ENCODE measurements at regions not wholly inside any gene's neighbourhood (a gene's known extent, or its start where the extent isn't known, plus 50 kb on each side); places are given as distances from the start of the nearest gene placed in this dataset.

DNA sequence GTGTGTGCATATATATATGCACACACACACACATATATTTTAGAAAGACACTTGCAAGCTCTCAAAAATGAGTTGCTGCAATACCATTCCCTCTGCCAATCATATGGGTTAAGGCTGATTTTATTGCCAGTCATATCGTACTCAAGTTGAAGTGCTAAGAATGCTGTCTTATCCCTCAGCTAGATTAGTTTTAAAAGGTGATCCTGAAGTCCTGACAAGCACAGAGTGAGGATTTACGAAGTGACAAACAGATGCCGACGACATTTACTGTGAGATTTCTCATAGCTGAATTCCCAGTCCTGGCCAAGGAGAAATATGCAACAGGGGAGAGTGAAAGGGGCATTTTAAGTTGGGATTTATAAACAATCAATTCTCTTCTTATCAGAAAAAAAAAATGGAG, 126.2 kb upstream of the RBFOX1 start:
- ATAC-seq (no peak), DNase-seq (no peak), FAIRE-seq (no peak)
- TF ChIP-seq, protein P1, sequence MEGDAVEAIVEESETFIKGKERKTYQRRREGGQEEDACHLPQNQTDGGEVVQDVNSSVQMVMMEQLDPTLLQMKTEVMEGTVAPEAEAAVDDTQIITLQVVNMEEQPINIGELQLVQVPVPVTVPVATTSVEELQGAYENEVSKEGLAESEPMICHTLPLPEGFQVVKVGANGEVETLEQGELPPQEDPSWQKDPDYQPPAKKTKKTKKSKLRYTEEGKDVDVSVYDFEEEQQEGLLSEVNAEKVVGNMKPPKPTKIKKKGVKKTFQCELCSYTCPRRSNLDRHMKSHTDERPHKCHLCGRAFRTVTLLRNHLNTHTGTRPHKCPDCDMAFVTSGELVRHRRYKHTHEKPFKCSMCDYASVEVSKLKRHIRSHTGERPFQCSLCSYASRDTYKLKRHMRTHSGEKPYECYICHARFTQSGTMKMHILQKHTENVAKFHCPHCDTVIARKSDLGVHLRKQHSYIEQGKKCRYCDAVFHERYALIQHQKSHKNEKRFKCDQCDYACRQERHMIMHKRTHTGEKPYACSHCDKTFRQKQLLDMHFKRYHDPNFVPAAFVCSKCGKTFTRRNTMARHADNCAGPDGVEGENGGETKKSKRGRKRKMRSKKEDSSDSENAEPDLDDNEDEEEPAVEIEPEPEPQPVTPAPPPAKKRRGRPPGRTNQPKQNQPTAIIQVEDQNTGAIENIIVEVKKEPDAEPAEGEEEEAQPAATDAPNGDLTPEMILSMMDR (IDR thresholded peaks at IDR 0.05), result no peak
- WGBS, 2 donors, result 38 to 54% methylated on average over 4 of the region's 4 CpGs
- no peaks in the 10 kb centered on the region for H3K4me1 ChIP-seq
- no peaks in the 10 kb centered on the region for H3K9me3 ChIP-seq
- no peak overlapping the region for H3K27ac ChIP-seq
- no peaks in the 10 kb centered on the region for H3K27me3 ChIP-seq
- no peaks in the 10 kb centered on the region for H3K36me3 ChIP-seq
- intact Hi-C loops (cut with DNase I), result no loop called here
- no peak overlapping the region for H3K4me3 ChIP-seq

DNA sequence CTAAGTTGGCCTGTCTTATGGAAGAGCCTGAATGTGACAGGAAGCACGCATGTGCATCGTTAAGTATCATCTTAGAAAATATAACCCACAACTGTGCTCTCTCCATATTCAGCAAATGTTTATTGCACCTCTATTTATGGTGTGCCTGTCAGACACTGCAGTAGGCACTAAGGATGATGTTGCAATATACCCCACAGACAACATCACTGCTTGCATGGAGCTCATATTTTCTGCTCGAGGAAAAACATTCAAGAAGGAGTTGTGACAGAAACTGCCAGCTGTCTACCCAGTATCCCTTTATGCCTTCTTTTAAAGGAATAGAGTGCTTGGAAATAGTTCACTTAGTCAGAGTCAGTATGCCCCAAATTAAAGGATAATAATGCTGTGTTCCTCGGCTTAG, 132.3 kb upstream of the RBFOX1 start:
- WGBS, 2 donors, result 44 to 52% methylated on average over 4 of the region's 4 CpGs
- DNase-seq (no peak), FAIRE-seq (no peak), ATAC-seq (no peak)
- H3K4me1 ChIP-seq, result no peaks in the 10 kb centered on the region
- no peak overlapping the region for H3K27ac ChIP-seq
- intact Hi-C loops (cut with DNase I), result no loop called here
- H3K4me3 ChIP-seq, result no peak overlapping the region
- TF ChIP-seq, protein P1 (IDR thresholded peaks at IDR 0.05), result no peak
- H3K27me3 ChIP-seq, result no peaks in the 10 kb centered on the region
- H3K36me3 ChIP-seq, result no peaks in the 10 kb centered on the region
- H3K9me3 ChIP-seq, result no peaks in the 10 kb centered on the region

DNA sequence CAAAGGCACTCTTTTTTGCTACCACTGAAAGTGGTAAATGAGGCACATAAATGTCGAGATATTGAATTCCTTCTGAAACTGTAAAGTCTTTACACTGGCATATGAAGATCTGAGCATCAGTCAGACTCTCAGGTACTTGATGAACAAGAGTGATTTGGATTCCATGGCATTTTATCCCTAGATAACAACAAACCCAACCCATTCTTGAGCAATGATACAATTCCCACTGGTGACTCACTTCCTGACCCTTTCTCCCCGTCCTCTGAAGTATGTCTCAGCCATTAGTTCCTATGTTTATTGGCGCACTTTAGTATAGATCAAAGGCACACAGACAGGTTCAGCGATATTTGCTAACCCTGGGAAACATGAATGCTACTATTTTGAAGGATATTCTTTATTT, 147.0 kb upstream of the RBFOX1 start:
- intact Hi-C loops (cut with DNase I), result no loop called here
- WGBS, 2 donors, result 50 to 62% methylated on average over 4 of the region's 4 CpGs
- ATAC-seq (no peak), DNase-seq (no peak), FAIRE-seq (no peak)
- Histone ChIP-seq H3K4me3 (no peak overlapping the region), H3K4me1 (no peaks in the 10 kb centered on the region), H3K36me3 (no peaks in the 10 kb centered on the region), H3K27me3 (no peaks in the 10 kb centered on the region), H3K9me3 (no peaks in the 10 kb centered on the region), H3K27ac (no peak overlapping the region)
- TF ChIP-seq, protein P1 (IDR thresholded peaks at IDR 0.05), result no peak

DNA sequence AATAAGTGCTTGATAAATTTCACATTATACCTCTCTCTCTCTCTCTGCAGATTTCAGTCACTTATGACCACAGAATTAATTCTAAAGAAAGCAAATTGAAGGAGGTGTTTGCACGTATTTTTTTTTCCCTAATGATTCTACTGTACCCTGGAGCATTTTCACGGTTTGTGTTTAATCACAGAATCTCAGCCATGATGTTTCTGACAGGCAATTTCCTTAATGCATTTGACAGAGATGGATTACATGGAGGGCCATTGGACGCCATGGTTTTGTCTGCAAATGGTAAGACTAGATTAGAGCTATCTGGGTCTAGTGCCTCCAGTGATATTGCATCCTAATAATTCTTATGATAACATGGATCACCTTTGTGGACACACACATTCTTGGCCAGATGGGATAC, 147.5 kb upstream of the RBFOX1 start:
- H3K27me3 ChIP-seq, result no peaks in the 10 kb centered on the region

DNA sequence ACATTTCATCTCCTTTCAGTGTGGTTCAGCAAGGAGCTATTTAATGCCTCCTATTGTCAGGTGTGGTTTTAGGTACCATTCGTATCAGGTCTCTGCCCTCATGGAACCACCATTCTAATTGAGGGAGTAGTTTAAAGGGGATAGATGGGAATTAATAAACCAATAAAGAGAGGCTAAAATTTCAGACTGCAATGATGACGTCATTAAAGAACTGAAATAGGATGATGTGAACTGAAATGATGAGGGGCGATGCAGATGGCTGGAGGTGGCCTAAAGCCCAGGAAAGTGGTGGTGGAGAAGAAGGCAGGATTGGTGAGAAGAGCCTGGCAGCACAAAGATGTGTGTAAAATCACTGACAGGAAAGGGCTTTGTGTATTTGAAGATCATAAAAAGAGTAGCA, 148.9 kb upstream of the RBFOX1 start:
- H3K4me1 ChIP-seq, result no peaks in the 10 kb centered on the region
- no peaks in the 10 kb centered on the region for H3K27me3 ChIP-seq
- no peak overlapping the region for H3K4me3 ChIP-seq
- no peak for DNase-seq
- intact Hi-C loops (cut with DNase I), result no loop called here
- no peaks in the 10 kb centered on the region for H3K36me3 ChIP-seq
- ATAC-seq, result no peak
- FAIRE-seq, result no peak
- H3K27ac ChIP-seq, result no peak overlapping the region
- TF ChIP-seq, protein P1 (IDR thresholded peaks at IDR 0.05), result no peak
- no peaks in the 10 kb centered on the region for H3K9me3 ChIP-seq
- 28 to 56% methylated on average over 3 of the region's 3 CpGs for WGBS, 2 donors

More for the DNA sequence above, 147.5 kb upstream of the RBFOX1 start:
- H3K36me3 ChIP-seq, result no peaks in the 10 kb centered on the region
- intact Hi-C loops (cut with DNase I), result no loop called here
- DNase-seq (no peak), FAIRE-seq (no peak), ATAC-seq (no peak)
- no peaks in the 10 kb centered on the region for H3K9me3 ChIP-seq
- no peak overlapping the region for H3K4me3 ChIP-seq
- TF ChIP-seq, protein P1 (IDR thresholded peaks at IDR 0.05), result no peak
- no peak overlapping the region for H3K27ac ChIP-seq
- WGBS, 2 donors, result 24 to 36% methylated on average over 3 of the region's 3 CpGs
- H3K4me1 ChIP-seq, result no peaks in the 10 kb centered on the region
